ENCODE measurements at regions not wholly inside any gene's neighbourhood (a gene's known extent, or its start where the extent isn't known, plus 50 kb on each side); places are given as distances from the start of the nearest gene placed in this dataset.

- no peak overlapping the region for H3K4me3 ChIP-seq (ENCODE audit: low read length)
- no peak for DNase-seq (ENCODE audit: low read depth)
- TF ChIP-seq CTCF (conservative IDR thresholded peaks at IDR 0.05; ENCODE audit: low read depth, low read length) = no peak
Measured at GRCh38 chr14:28077021-28077420, 689.6 kb upstream of the FOXG1 start.

GRCh38 chr14:28083389-28083788, 683.2 kb upstream of the FOXG1 start:
- H3K4me3 ChIP-seq (ENCODE audit: low read length) = no peak overlapping the region
- no peak for TF ChIP-seq CTCF (conservative IDR thresholded peaks at IDR 0.05; ENCODE audit: low read depth, low read length)
- no peak for DNase-seq (ENCODE audit: low read depth)

- DNase-seq (ENCODE audit: low read depth) = no peak
- no peak for TF ChIP-seq CTCF (conservative IDR thresholded peaks at IDR 0.05; ENCODE audit: low read depth, low read length)
- H3K4me3 ChIP-seq (ENCODE audit: low read length) = no peak overlapping the region
Measured at GRCh38 chr14:28088125-28088524, 678.5 kb upstream of the FOXG1 start.

- DNase-seq (ENCODE audit: low read depth) = no peak
- no peak for TF ChIP-seq CTCF (conservative IDR thresholded peaks at IDR 0.05; ENCODE audit: low read depth, low read length)
- no peak overlapping the region for H3K4me3 ChIP-seq (ENCODE audit: low read length)
Measured at GRCh38 chr14:28097585-28097984, 669.0 kb upstream of the FOXG1 start.

- DNase-seq (ENCODE audit: low read depth) = no peak
- H3K4me3 ChIP-seq (ENCODE audit: low read length) = no peak overlapping the region
- TF ChIP-seq CTCF (conservative IDR thresholded peaks at IDR 0.05; ENCODE audit: low read depth, low read length) = no peak
Measured at GRCh38 chr14:28098856-28099255, 667.7 kb upstream of the FOXG1 start.

GRCh38 chr14:28102001-28102400, 664.6 kb upstream of the FOXG1 start:
- DNase-seq (ENCODE audit: low read depth) = no peak
- no peak overlapping the region for H3K4me3 ChIP-seq (ENCODE audit: low read length)
- TF ChIP-seq CTCF (conservative IDR thresholded peaks at IDR 0.05; ENCODE audit: low read depth, low read length) = no peak

GRCh38 chr14:28102814-28103213, 663.8 kb upstream of the FOXG1 start:
- no peak for TF ChIP-seq CTCF (conservative IDR thresholded peaks at IDR 0.05; ENCODE audit: low read depth, low read length)
- no peak overlapping the region for H3K4me3 ChIP-seq (ENCODE audit: low read length)
- no peak for DNase-seq (ENCODE audit: low read depth)
